A204.1 (cell line): ENCODE measurements at regions not wholly inside any gene's neighbourhood (a gene's known extent, or its start where the extent isn't known, plus 50 kb on each side); places are given as distances from the start of the nearest gene placed in this dataset.

Source experiments
- FAIRE-seq: peaks from 2 replicates; lab custom pipeline; 2012; peaks lifted over from hg19 to GRCh38; lab: Jason Lieb, UNC

- FAIRE-seq: no peak
Observed at GRCh38 chr11:23954730-23955129, 542.1 kb upstream of the LUZP2 start.

GRCh38 chr11:23956586-23956985, 540.3 kb upstream of the LUZP2 start:
- no peak for FAIRE-seq

GRCh38 chr11:23957314-23957713, 539.5 kb upstream of the LUZP2 start:
- no peak for FAIRE-seq

GRCh38 chr11:23959462-23959861, 537.4 kb upstream of the LUZP2 start:
- no peak for FAIRE-seq

- FAIRE-seq: no peak
Observed at GRCh38 chr11:23961503-23962338, 535.1 kb upstream of the LUZP2 start.

GRCh38 chr11:23973244-23973643, 523.6 kb upstream of the LUZP2 start:
- no peak for FAIRE-seq

GRCh38 chr11:23974051-23974450, 522.8 kb upstream of the LUZP2 start:
- FAIRE-seq: no peak

- no peak for FAIRE-seq
Observed at GRCh38 chr11:23974601-23975000, 522.3 kb upstream of the LUZP2 start.

GRCh38 chr11:23976426-23976825, 520.4 kb upstream of the LUZP2 start:
- no peak for FAIRE-seq

GRCh38 chr11:23976841-23977271, 520.0 kb upstream of the LUZP2 start:
- FAIRE-seq: no peak

GRCh38 chr11:23988381-23989006, 508.4 kb upstream of the LUZP2 start:
- no peak for FAIRE-seq

- no peak for FAIRE-seq
Observed at GRCh38 chr11:23990346-23991164, 506.3 kb upstream of the LUZP2 start.

- no peak for FAIRE-seq
Observed at GRCh38 chr11:23991165-23991539, 505.7 kb upstream of the LUZP2 start.

- FAIRE-seq: no peak
Observed at GRCh38 chr11:23995891-23996290, 501.0 kb upstream of the LUZP2 start.

GRCh38 chr11:23997356-23997755, 499.5 kb upstream of the LUZP2 start:
- no peak for FAIRE-seq

- no peak for FAIRE-seq
Observed at GRCh38 chr11:24005202-24005876, 491.5 kb upstream of the LUZP2 start.

GRCh38 chr11:24043842-24044241, 453.0 kb upstream of the LUZP2 start:
- FAIRE-seq: no peak

GRCh38 chr11:24046731-24047130, 450.1 kb upstream of the LUZP2 start:
- no peak for FAIRE-seq

- FAIRE-seq: no peak
Observed at GRCh38 chr11:24056051-24056450, 440.8 kb upstream of the LUZP2 start.

- no peak for FAIRE-seq
Observed at GRCh38 chr11:24060125-24060524, 436.7 kb upstream of the LUZP2 start.

- FAIRE-seq: no peak
Observed at GRCh38 chr11:24064309-24064903, 432.4 kb upstream of the LUZP2 start.

- FAIRE-seq: no peak
Observed at GRCh38 chr11:24068197-24068596, 428.7 kb upstream of the LUZP2 start.
